ENCODE measurements at regions not wholly inside any gene's neighbourhood (a gene's known extent, or its start where the extent isn't known, plus 50 kb on each side); places are given as distances from the start of the nearest gene placed in this dataset.
"Not testable (repeated sequence)": the region's sequence is repeated elsewhere in the genome, so short reads cannot be mapped to it uniquely, and the experiment has no call there.

- Histone ChIP-seq H3K9me3 (ENCODE audit: control insufficient read depth, insufficient read depth, low read length) (no peaks in the 10 kb centered on the region), H3K4me1 (ENCODE audit: control insufficient read depth, insufficient read depth, low read length) (no peaks in the 10 kb centered on the region), H3K27ac (ENCODE audit: low read depth, low read length) (no peak overlapping the region), H3K36me3 (ENCODE audit: control insufficient read depth, insufficient read depth, low read length) (no peaks in the 10 kb centered on the region), H3K4me3 (ENCODE audit: low read depth, low read length) (no peak overlapping the region), H3K27me3 (ENCODE audit: control insufficient read depth, insufficient read depth, low read length) (no peaks in the 10 kb centered on the region)
- WGBS (ENCODE audit: insufficient coverage): 40% methylated on average over 1 of the region's 2 CpGs
- no peak for DNase-seq (ENCODE audit: low read depth in 4 of 6, low spot score in 6 of 6)
These were observed 201.3 kb downstream of the C9orf152 start for GRCh38 chr9:110006657-110007056.

GRCh38 chr9:110007477-110008270, 200.3 kb downstream of the C9orf152 start:
- H3K36me3 ChIP-seq (ENCODE audit: control insufficient read depth, insufficient read depth, low read length): no peaks in the 10 kb centered on the region
- no peaks in the 10 kb centered on the region for H3K9me3 ChIP-seq (ENCODE audit: control insufficient read depth, insufficient read depth, low read length)
- H3K4me3 ChIP-seq (ENCODE audit: low read depth, low read length): no peak overlapping the region
- no peaks in the 10 kb centered on the region for H3K4me1 ChIP-seq (ENCODE audit: control insufficient read depth, insufficient read depth, low read length)
- DNase-seq (ENCODE audit: low read depth in 4 of 6, low spot score in 6 of 6): no peak
- no peak overlapping the region for H3K27ac ChIP-seq (ENCODE audit: low read depth, low read length)
- no peaks in the 10 kb centered on the region for H3K27me3 ChIP-seq (ENCODE audit: control insufficient read depth, insufficient read depth, low read length)
- 92% methylated on average over 3 of the region's 3 CpGs for WGBS (ENCODE audit: insufficient coverage)

GRCh38 chr9:110008663-110009062, 199.3 kb downstream of the C9orf152 start:
- Histone ChIP-seq H3K4me1 (ENCODE audit: control insufficient read depth, insufficient read depth, low read length) (no peaks in the 10 kb centered on the region), H3K27ac (ENCODE audit: low read depth, low read length) (no peak overlapping the region), H3K4me3 (ENCODE audit: low read depth, low read length) (no peak overlapping the region), H3K27me3 (ENCODE audit: control insufficient read depth, insufficient read depth, low read length) (no peaks in the 10 kb centered on the region), H3K36me3 (ENCODE audit: control insufficient read depth, insufficient read depth, low read length) (no peaks in the 10 kb centered on the region), H3K9me3 (ENCODE audit: control insufficient read depth, insufficient read depth, low read length) (no peaks in the 10 kb centered on the region)
- WGBS (ENCODE audit: insufficient coverage): 80% methylated on average over 1 of the region's 1 CpG
- no peak for DNase-seq (ENCODE audit: low read depth in 4 of 6, low spot score in 6 of 6)

- no peaks in the 10 kb centered on the region for H3K27me3 ChIP-seq (ENCODE audit: control insufficient read depth, insufficient read depth, low read length)
- no peaks in the 10 kb centered on the region for H3K9me3 ChIP-seq (ENCODE audit: control insufficient read depth, insufficient read depth, low read length)
- no peaks in the 10 kb centered on the region for H3K36me3 ChIP-seq (ENCODE audit: control insufficient read depth, insufficient read depth, low read length)
- no peak overlapping the region for H3K27ac ChIP-seq (ENCODE audit: low read depth, low read length)
- no peaks in the 10 kb centered on the region for H3K4me1 ChIP-seq (ENCODE audit: control insufficient read depth, insufficient read depth, low read length)
- WGBS (ENCODE audit: insufficient coverage): 100% methylated on average over 4 of the region's 12 CpGs
- no peak overlapping the region for H3K4me3 ChIP-seq (ENCODE audit: low read depth, low read length)
- no peak for DNase-seq (ENCODE audit: low read depth in 4 of 6, low spot score in 6 of 6)
These were observed 196.2 kb downstream of the C9orf152 start for GRCh38 chr9:110011628-110012320.

GRCh38 chr9:110013064-110013463, 194.9 kb downstream of the C9orf152 start:
- H3K36me3 ChIP-seq (ENCODE audit: control insufficient read depth, insufficient read depth, low read length): no peaks in the 10 kb centered on the region
- no peaks in the 10 kb centered on the region for H3K27me3 ChIP-seq (ENCODE audit: control insufficient read depth, insufficient read depth, low read length)
- no peaks in the 10 kb centered on the region for H3K9me3 ChIP-seq (ENCODE audit: control insufficient read depth, insufficient read depth, low read length)
- no peaks in the 10 kb centered on the region for H3K4me1 ChIP-seq (ENCODE audit: control insufficient read depth, insufficient read depth, low read length)
- DNase-seq (ENCODE audit: low read depth in 4 of 6, low spot score in 6 of 6): no peak
- WGBS (ENCODE audit: insufficient coverage): no CpG with 5 or more reads among the region's 1 CpG
- H3K4me3 ChIP-seq (ENCODE audit: low read depth, low read length): no peak overlapping the region
- H3K27ac ChIP-seq (ENCODE audit: low read depth, low read length): no peak overlapping the region

- no peaks in the 10 kb centered on the region for H3K4me1 ChIP-seq (ENCODE audit: control insufficient read depth, insufficient read depth, low read length)
- H3K27ac ChIP-seq (ENCODE audit: low read depth, low read length): no peak overlapping the region
- no peaks in the 10 kb centered on the region for H3K9me3 ChIP-seq (ENCODE audit: control insufficient read depth, insufficient read depth, low read length)
- DNase-seq (ENCODE audit: low read depth in 4 of 6, low spot score in 6 of 6): no peak
- no peak overlapping the region for H3K4me3 ChIP-seq (ENCODE audit: low read depth, low read length)
- no CpG with 5 or more reads among the region's 5 CpGs for WGBS (ENCODE audit: insufficient coverage)
- no peaks in the 10 kb centered on the region for H3K36me3 ChIP-seq (ENCODE audit: control insufficient read depth, insufficient read depth, low read length)
- H3K27me3 ChIP-seq (ENCODE audit: control insufficient read depth, insufficient read depth, low read length): no peaks in the 10 kb centered on the region
These were observed 192.2 kb downstream of the C9orf152 start for GRCh38 chr9:110015759-110016158.

- WGBS (ENCODE audit: insufficient coverage): 89% methylated on average over 1 of the region's 2 CpGs
- Histone ChIP-seq H3K4me1 (ENCODE audit: control insufficient read depth, insufficient read depth, low read length) (no peaks in the 10 kb centered on the region), H3K4me3 (ENCODE audit: low read depth, low read length) (no peak overlapping the region), H3K36me3 (ENCODE audit: control insufficient read depth, insufficient read depth, low read length) (no peaks in the 10 kb centered on the region), H3K27me3 (ENCODE audit: control insufficient read depth, insufficient read depth, low read length) (no peaks in the 10 kb centered on the region), H3K9me3 (ENCODE audit: control insufficient read depth, insufficient read depth, low read length) (no peaks in the 10 kb centered on the region), H3K27ac (ENCODE audit: low read depth, low read length) (no peak overlapping the region)
- peak in 1 of 6 donors; percentile 24 for DNase-seq (ENCODE audit: low read depth in 4 of 6, low spot score in 6 of 6)
These were observed 191.6 kb downstream of the C9orf152 start for GRCh38 chr9:110016340-110016739.

- not testable (repeated sequence) for H3K4me1 ChIP-seq (ENCODE audit: control insufficient read depth, insufficient read depth, low read length); H3K36me3 ChIP-seq (ENCODE audit: control insufficient read depth, insufficient read depth, low read length); H3K27me3 ChIP-seq (ENCODE audit: control insufficient read depth, insufficient read depth, low read length); H3K27ac ChIP-seq (ENCODE audit: low read depth, low read length); H3K9me3 ChIP-seq (ENCODE audit: control insufficient read depth, insufficient read depth, low read length); H3K4me3 ChIP-seq (ENCODE audit: low read depth, low read length); DNase-seq (ENCODE audit: low read depth in 4 of 6, low spot score in 6 of 6)
- no CpG with 5 or more reads among the region's 4 CpGs for WGBS (ENCODE audit: insufficient coverage)
These were observed 187.7 kb downstream of the C9orf152 start for GRCh38 chr9:110020216-110020615.

GRCh38 chr9:110021891-110022290, 186.1 kb downstream of the C9orf152 start:
- Histone ChIP-seq H3K36me3 (ENCODE audit: control insufficient read depth, insufficient read depth, low read length) (no peaks in the 10 kb centered on the region), H3K4me1 (ENCODE audit: control insufficient read depth, insufficient read depth, low read length) (no peaks in the 10 kb centered on the region), H3K9me3 (ENCODE audit: control insufficient read depth, insufficient read depth, low read length) (no peaks in the 10 kb centered on the region), H3K4me3 (ENCODE audit: low read depth, low read length) (no peak overlapping the region), H3K27me3 (ENCODE audit: control insufficient read depth, insufficient read depth, low read length) (no peaks in the 10 kb centered on the region), H3K27ac (ENCODE audit: low read depth, low read length) (no peak overlapping the region)
- DNase-seq (ENCODE audit: low read depth in 4 of 6, low spot score in 6 of 6): no peak
- no CpG with 5 or more reads among the region's 2 CpGs for WGBS (ENCODE audit: insufficient coverage)

GRCh38 chr9:110023221-110023620, 184.7 kb downstream of the C9orf152 start:
- not testable (repeated sequence) for H3K4me3 ChIP-seq (ENCODE audit: low read depth, low read length); H3K27me3 ChIP-seq (ENCODE audit: control insufficient read depth, insufficient read depth, low read length); H3K4me1 ChIP-seq (ENCODE audit: control insufficient read depth, insufficient read depth, low read length); H3K9me3 ChIP-seq (ENCODE audit: control insufficient read depth, insufficient read depth, low read length); H3K36me3 ChIP-seq (ENCODE audit: control insufficient read depth, insufficient read depth, low read length); DNase-seq (ENCODE audit: low read depth in 4 of 6, low spot score in 6 of 6); H3K27ac ChIP-seq (ENCODE audit: low read depth, low read length)
- 97% methylated on average over 6 of the region's 8 CpGs for WGBS (ENCODE audit: insufficient coverage)

Data from spinal cord (tissue), 9 donors.